ENCODE measurements at regions not wholly inside any gene's neighbourhood (a gene's known extent, or its start where the extent isn't known, plus 50 kb on each side); places are given as distances from the start of the nearest gene placed in this dataset.

- TF ChIP-seq RAD21 (conservative IDR thresholded peaks at IDR 0.05): no peak
- no peak for TF ChIP-seq MXI1 (conservative IDR thresholded peaks at IDR 0.05; ENCODE audit: poor library complexity, severe bottlenecking)
- no peak for TF ChIP-seq TAF1 (IDR thresholded peaks at IDR 0.05; ENCODE audit: low read depth)
- no peak for TF ChIP-seq EZH2 (IDR thresholded peaks at IDR 0.05; ENCODE audit: borderline replicate concordance, insufficient read depth, low read length, poor library complexity, severe bottlenecking)
- no peak for TF ChIP-seq SMC3 (conservative IDR thresholded peaks at IDR 0.05; ENCODE audit: poor library complexity)
- TF ChIP-seq CTCF (IDR thresholded peaks at IDR 0.05; ENCODE audit: poor library complexity, severe bottlenecking): no peak
- no peak for TF ChIP-seq POLR2AphosphoS5 (IDR thresholded peaks at IDR 0.05)
- Histone ChIP-seq H3K27ac (ENCODE audit: low read length) (no peak overlapping the region), H3K9me2 (ENCODE audit: insufficient read depth, low read length) (no peaks in the 10 kb centered on the region), H3K79me2 (replicated peaks; ENCODE audit: insufficient read depth, low read length) (no peaks in the 10 kb centered on the region), H3K36me3 (ENCODE audit: insufficient read depth, low read length) (no peaks in the 10 kb centered on the region), H3F3A (ENCODE audit: insufficient read depth, low read length, poor library complexity, severe bottlenecking) (no peaks in the 10 kb centered on the region), H2AFZ (ENCODE audit: low read depth, low read length) (no peak overlapping the region), H3K4me2 (ENCODE audit: low read length) (no peak overlapping the region), H3K27me3 (ENCODE audit: insufficient read depth, low read depth, low read length) (no peaks in the 10 kb centered on the region), H4K20me1 (ENCODE audit: insufficient read depth) (no peaks in the 10 kb centered on the region), H3K4me3 (ENCODE audit: low read length) (no peak overlapping the region), H3K9me3 (ENCODE audit: low read length) (no peaks in the 10 kb centered on the region), H3K9ac (ENCODE audit: low read length) (no peak overlapping the region)
These were observed 201.2 kb downstream of the FGF10 start for GRCh38 chr5:44187973-44188372.

- Histone ChIP-seq H3K9ac (ENCODE audit: low read length) (no peak overlapping the region), H3K4me3 (ENCODE audit: low read length) (no peak overlapping the region), H3K27ac (ENCODE audit: low read length) (no peak overlapping the region), H4K20me1 (ENCODE audit: insufficient read depth) (no peaks in the 10 kb centered on the region), H2AFZ (ENCODE audit: low read depth, low read length) (no peak overlapping the region), H3K27me3 (ENCODE audit: insufficient read depth, low read depth, low read length) (no peaks in the 10 kb centered on the region), H3K9me3 (ENCODE audit: low read length) (no peaks in the 10 kb centered on the region), H3K4me2 (ENCODE audit: low read length) (no peak overlapping the region), H3K36me3 (ENCODE audit: insufficient read depth, low read length) (no peaks in the 10 kb centered on the region), H3K79me2 (replicated peaks; ENCODE audit: insufficient read depth, low read length) (no peaks in the 10 kb centered on the region), H3F3A (ENCODE audit: insufficient read depth, low read length, poor library complexity, severe bottlenecking) (no peaks in the 10 kb centered on the region), H3K9me2 (ENCODE audit: insufficient read depth, low read length) (no peaks in the 10 kb centered on the region)
- TF ChIP-seq TAF1 (IDR thresholded peaks at IDR 0.05; ENCODE audit: low read depth) (no peak), MXI1 (conservative IDR thresholded peaks at IDR 0.05; ENCODE audit: poor library complexity, severe bottlenecking) (no peak), SMC3 (conservative IDR thresholded peaks at IDR 0.05; ENCODE audit: poor library complexity) (no peak), POLR2AphosphoS5 (IDR thresholded peaks at IDR 0.05) (no peak), EZH2 (IDR thresholded peaks at IDR 0.05; ENCODE audit: borderline replicate concordance, insufficient read depth, low read length, poor library complexity, severe bottlenecking) (no peak), EP300 (conservative IDR thresholded peaks at IDR 0.05; ENCODE audit: poor library complexity, severe bottlenecking) (no peak), CTCF (IDR thresholded peaks at IDR 0.05; ENCODE audit: poor library complexity, severe bottlenecking) (no peak), REST (IDR thresholded peaks at IDR 0.05; ENCODE audit: borderline replicate concordance) (no peak), RAD21 (conservative IDR thresholded peaks at IDR 0.05) (no peak)
These were observed 205.5 kb downstream of the FGF10 start for GRCh38 chr5:44183753-44184152.

Data from neural cell (in vitro differentiated cells).